Lower leg skin (tissue), 3 donors: ENCODE measurements at regions not wholly inside any gene's neighbourhood (a gene's known extent, or its start where the extent isn't known, plus 50 kb on each side); places are given as distances from the start of the nearest gene placed in this dataset.

Experiments
- POLR2A ChIP-seq, 2 donors: fragments of 450-650 bp; IDR thresholded peaks; one replicate each; pipeline ENCODE4 v1.6.1; 2016 to 2017; ENCODE audit warnings: antibody characterized with exemption in 2 of 2, mild to moderate bottlenecking in 1 of 2, moderate library complexity in 1 of 2
- TF ChIP-seq, protein P1 (sequence below), 3 donors: fragments of 450-650 bp; IDR thresholded peaks; one replicate each; pipeline ENCODE4 v1.5.1; 2016; ENCODE audit warnings: antibody characterized with exemption in 3 of 3, mild to moderate bottlenecking in 3 of 3, moderate library complexity in 2 of 3

DNA sequence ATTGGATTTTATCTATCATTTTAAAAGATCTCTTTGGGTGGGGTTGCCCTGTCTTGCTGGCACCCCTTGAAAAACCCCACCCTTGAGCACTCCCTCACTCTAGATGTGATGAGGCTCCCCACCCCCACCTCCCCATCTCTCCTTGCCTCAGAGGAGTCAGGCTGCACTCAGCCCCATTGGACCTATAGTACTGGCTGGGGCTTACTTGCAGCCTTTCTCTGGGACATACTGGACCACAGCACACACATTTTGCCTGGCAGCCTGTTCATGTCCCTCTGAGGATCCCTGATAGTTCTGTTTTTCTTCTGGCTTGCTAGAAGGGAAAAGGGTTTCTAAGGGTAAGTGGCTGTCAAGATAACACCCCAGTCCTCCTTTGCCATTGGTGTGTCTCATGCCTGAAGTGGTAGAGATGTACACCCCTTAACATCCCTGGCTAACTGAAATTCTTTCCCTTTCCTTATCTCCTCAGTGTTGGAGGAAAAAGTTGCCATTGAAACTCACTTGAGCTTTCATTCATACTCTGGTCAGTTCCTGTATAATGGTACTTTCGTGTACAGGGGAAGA is 553.4 kb upstream of the CITED2 start:
- TF ChIP-seq, protein P1, sequence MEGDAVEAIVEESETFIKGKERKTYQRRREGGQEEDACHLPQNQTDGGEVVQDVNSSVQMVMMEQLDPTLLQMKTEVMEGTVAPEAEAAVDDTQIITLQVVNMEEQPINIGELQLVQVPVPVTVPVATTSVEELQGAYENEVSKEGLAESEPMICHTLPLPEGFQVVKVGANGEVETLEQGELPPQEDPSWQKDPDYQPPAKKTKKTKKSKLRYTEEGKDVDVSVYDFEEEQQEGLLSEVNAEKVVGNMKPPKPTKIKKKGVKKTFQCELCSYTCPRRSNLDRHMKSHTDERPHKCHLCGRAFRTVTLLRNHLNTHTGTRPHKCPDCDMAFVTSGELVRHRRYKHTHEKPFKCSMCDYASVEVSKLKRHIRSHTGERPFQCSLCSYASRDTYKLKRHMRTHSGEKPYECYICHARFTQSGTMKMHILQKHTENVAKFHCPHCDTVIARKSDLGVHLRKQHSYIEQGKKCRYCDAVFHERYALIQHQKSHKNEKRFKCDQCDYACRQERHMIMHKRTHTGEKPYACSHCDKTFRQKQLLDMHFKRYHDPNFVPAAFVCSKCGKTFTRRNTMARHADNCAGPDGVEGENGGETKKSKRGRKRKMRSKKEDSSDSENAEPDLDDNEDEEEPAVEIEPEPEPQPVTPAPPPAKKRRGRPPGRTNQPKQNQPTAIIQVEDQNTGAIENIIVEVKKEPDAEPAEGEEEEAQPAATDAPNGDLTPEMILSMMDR (IDR thresholded peaks at IDR 0.05) = no peak
- TF ChIP-seq POLR2A (IDR thresholded peaks at IDR 0.05) = no peak
